ENCODE measurements at regions not wholly inside any gene's neighbourhood (a gene's known extent, or its start where the extent isn't known, plus 50 kb on each side); places are given as distances from the start of the nearest gene placed in this dataset.

- TF ChIP-seq ZHX2 (IDR thresholded peaks at IDR 0.05; ENCODE audit: low read depth) = no peak
- TF ChIP-seq ZHX2 (CRISPR knock-in tag; IDR thresholded peaks at IDR 0.05; ENCODE audit: borderline replicate concordance) = no peak
- no peak for TF ChIP-seq KDM4B (CRISPR knock-in tag; IDR thresholded peaks at IDR 0.05)
- TF ChIP-seq GABPA (IDR thresholded peaks at IDR 0.05; ENCODE audit: low read depth, low read length) = no peak
- TF ChIP-seq GABPA (CRISPR knock-in tag; IDR thresholded peaks at IDR 0.05; ENCODE audit: low read depth) = no peak
- TF ChIP-seq POLR2G (IDR thresholded peaks at IDR 0.05; ENCODE audit: low read depth, low read length) = no peak
- TF ChIP-seq ZNF253 (CRISPR knock-in tag; IDR thresholded peaks at IDR 0.05; ENCODE audit: borderline replicate concordance) = no peak
- TF ChIP-seq ZBTB38 (CRISPR knock-in tag; IDR thresholded peaks at IDR 0.05) = no peak
- TF ChIP-seq HOXA5 (CRISPR knock-in tag; IDR thresholded peaks at IDR 0.05) = no peak
- no peak for TF ChIP-seq ZNF710 (CRISPR knock-in tag; IDR thresholded peaks at IDR 0.05; ENCODE audit: borderline replicate concordance)
Observed at GRCh38 chr14:97970222-97970621, 1173.0 kb downstream of the VRK1 start (continued).

Measured in HepG2 (cell line).